ENCODE measurements at regions not wholly inside any gene's neighbourhood (a gene's known extent, or its start where the extent isn't known, plus 50 kb on each side); places are given as distances from the start of the nearest gene placed in this dataset.

DNA sequence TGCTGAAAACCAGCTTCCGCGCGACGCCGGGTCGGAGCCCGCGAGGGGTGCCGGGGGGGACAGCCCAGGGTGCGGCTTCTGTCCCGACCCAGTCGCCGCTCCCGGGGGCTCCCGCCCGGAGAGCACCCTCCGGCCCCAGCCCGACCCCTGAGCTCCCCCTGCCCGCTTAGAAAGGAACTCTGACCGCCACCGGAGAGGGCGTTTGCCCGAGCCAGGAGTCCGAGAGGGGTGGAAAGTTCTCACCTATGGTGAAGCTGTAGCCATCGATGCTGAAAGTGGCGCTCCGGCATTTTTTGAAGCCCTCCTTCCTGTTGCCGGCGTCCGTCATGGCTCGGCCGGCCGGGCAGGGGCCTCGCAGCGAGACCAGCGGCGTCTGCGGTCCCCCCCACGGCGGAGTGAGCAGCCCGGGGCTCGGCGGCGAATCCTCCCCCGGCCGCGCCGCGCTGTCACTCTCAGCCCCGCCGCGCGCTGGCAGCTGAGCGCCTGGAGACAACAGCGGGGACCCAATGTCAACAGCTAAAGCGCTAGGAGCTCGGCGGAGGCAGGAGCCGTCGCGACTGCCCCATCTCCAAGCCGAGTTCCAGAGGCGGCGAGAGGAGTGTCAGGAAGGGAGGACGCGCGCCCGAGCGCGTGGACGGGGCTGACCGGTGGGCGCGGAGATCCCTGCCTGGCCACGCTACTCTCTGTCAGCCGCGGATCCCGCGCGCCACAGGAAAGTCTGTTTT is 191.6 kb downstream of the LSM5 start:
- TF ChIP-seq, protein P1, sequence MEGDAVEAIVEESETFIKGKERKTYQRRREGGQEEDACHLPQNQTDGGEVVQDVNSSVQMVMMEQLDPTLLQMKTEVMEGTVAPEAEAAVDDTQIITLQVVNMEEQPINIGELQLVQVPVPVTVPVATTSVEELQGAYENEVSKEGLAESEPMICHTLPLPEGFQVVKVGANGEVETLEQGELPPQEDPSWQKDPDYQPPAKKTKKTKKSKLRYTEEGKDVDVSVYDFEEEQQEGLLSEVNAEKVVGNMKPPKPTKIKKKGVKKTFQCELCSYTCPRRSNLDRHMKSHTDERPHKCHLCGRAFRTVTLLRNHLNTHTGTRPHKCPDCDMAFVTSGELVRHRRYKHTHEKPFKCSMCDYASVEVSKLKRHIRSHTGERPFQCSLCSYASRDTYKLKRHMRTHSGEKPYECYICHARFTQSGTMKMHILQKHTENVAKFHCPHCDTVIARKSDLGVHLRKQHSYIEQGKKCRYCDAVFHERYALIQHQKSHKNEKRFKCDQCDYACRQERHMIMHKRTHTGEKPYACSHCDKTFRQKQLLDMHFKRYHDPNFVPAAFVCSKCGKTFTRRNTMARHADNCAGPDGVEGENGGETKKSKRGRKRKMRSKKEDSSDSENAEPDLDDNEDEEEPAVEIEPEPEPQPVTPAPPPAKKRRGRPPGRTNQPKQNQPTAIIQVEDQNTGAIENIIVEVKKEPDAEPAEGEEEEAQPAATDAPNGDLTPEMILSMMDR (conservative IDR thresholded peaks at IDR 0.05; ENCODE audit: low read length), result no peak
- no peak for DNase-seq (ENCODE audit: low read depth)
- peak overlapping the region; percentile 30 for H3K4me3 ChIP-seq (ENCODE audit: low read length)

DNA sequence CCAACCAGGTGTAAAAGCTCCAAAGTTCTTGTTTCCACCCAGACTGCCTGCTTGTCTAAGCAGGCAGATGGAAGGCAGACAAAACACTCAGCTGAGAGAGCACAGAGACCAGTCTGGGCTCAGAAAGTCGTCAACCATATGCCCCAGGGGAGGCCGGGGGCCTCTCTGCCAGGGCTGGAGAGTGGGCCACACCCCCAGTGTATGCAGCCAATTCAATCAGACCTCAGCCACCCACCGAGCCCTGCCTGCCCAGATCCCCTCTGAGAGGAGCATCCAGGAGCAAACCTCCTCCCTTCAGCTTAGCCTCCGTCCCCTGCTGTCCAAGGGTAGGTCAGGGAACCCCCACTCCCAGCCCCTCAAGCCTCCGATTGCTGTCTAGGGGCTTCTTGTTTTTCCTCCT is 196.3 kb downstream of the LSM5 start:
- no peak overlapping the region for H3K4me3 ChIP-seq (ENCODE audit: low read length)
- DNase-seq (ENCODE audit: low read depth), result no peak

DNA sequence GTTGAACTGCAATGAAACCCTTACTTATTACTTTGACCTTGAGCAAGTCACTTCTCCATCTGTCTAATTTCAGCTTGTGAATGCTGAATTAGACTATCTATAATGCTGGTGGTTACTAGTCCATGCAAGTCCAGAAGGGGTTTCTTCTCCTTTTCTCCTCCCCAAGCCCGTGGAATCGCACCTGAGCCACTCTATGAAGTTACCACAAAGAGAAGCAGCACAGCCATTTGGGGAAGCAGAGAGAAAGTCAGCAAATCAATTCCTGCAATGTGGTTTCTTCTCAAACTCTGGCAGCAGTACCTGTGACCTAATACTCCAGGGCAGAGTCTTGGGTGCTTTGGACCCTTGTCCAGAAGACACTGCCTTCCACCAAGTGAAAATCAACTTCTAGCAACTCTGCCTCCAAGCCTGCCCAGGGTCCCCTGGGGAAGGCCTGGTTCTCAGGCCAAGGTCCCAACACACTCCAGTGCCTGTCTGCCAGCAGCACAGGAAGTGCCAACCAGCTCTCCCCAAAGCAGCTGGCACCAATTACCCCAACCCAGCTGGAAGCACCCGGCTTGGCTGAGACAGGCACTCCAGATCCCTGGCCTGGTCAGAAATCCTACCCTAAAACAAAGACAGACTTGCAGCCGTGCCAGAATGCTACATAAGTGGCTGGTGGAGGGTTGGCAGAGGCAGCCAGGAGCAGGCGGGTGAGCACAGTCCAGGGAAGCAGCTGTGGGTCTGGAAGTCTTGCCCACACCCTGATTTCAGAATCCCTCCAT is 200.3 kb downstream of the LSM5 start:
- no peak for DNase-seq (ENCODE audit: low read depth)
- TF ChIP-seq, protein P1 (conservative IDR thresholded peaks at IDR 0.05; ENCODE audit: low read length), result no peak
- H3K4me3 ChIP-seq (ENCODE audit: low read length), result no peak overlapping the region

More for the DNA sequence above, 196.3 kb downstream of the LSM5 start:
- TF ChIP-seq, protein P1 (conservative IDR thresholded peaks at IDR 0.05; ENCODE audit: low read length), result no peak

DNA sequence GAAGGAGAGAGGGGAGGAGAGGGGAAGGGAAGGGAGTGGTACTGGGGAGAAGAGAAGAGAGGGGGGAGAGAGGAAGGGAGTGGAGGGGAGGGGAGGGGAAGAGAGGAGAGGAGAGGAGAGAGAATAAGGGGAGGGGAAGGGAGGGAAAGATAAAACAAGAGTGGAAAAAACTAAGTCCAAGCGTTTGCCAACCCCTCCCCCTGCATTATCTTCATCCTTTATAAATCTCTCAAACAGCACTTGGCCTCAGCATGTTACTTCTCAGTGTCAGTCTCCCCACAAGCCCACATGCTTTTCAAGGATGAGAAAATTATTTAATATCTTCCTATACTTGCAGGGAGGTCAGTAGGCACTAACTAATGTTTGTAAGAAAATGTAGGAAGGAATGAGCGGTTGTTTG is 204.5 kb downstream of the LSM5 start:
- DNase-seq (ENCODE audit: low read depth), result no peak
- TF ChIP-seq, protein P1 (conservative IDR thresholded peaks at IDR 0.05; ENCODE audit: low read length), result no peak
- H3K4me3 ChIP-seq (ENCODE audit: low read length), result no peak overlapping the region

DNA sequence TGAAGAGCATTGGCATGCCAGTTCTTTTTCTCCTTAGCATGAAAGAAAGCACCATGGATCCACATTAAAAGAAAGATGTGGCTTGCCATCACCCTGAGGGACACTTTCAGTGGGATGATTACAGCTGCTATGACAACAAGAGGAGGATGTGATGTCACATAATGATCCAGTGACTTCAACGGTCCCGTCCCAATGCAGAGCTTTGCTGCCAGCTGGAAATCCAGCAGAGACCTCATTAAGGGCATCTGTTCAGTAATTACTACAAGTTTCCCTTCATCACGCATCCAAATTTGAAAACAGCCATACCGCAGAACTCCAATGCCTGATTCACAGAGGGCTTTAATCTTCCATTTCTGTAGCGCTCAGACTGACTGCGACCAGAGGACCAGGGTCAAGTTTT is 206.6 kb downstream of the LSM5 start:
- no peak for DNase-seq (ENCODE audit: low read depth)
- TF ChIP-seq, protein P1 (conservative IDR thresholded peaks at IDR 0.05; ENCODE audit: low read length), result no peak
- no peak overlapping the region for H3K4me3 ChIP-seq (ENCODE audit: low read length)

DNA sequence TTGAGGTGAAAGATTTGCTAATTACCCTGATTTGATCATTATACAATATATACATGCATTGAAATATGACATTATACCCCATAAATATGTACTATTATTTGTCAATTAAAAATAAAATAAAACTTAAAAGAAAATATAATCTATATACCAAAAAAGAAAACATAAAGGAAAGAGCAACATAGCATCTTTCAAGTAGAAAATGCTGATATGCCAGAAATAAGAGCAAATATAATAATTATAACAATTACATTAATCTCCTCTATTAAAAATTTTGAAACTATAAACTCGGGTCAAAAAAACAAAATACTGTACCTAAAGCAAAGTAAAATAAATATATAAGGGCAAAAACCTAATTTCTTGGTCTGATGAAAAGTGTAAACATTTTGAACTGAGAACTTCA is 209.3 kb upstream of the PDE1C start:
- H3K4me3 ChIP-seq (ENCODE audit: low read length), result no peak overlapping the region
- DNase-seq (ENCODE audit: low read depth), result no peak
- TF ChIP-seq, protein P1 (conservative IDR thresholded peaks at IDR 0.05; ENCODE audit: low read length), result no peak
